Esophagus mucosa (tissue), 1 donor: ENCODE measurements at regions not wholly inside any gene's neighbourhood (a gene's known extent, or its start where the extent isn't known, plus 50 kb on each side); places are given as distances from the start of the nearest gene placed in this dataset.
"Not testable (repeated sequence)": the region's sequence is repeated elsewhere in the genome, so short reads cannot be mapped to it uniquely, and the experiment has no call there.

ENCODE experiments used
- ATAC-seq: fragments of 200-7000 bp; cut with Tn5 transposase; one replicate; pipeline ENCODE4 v1.9.1; 2020
- donor health status: DM: yes; HTN: yes; CAD: no.

GRCh38 chr19:23533441-23533840 lies 138.2 kb upstream of the ZNF91 start:
- ATAC-seq = not testable (repeated sequence)

- ATAC-seq = no peak
Observed at GRCh38 chr19:23531976-23532375, 136.7 kb upstream of the ZNF91 start.

GRCh38 chr19:23531231-23531790 lies 136.0 kb upstream of the ZNF91 start:
- ATAC-seq = no peak

- ATAC-seq = no peak
Observed at GRCh38 chr19:23528376-23528775, 133.1 kb upstream of the ZNF91 start.

GRCh38 chr19:23527797-23528196 lies 132.5 kb upstream of the ZNF91 start:
- ATAC-seq = no peak

- no peak for ATAC-seq
Observed at GRCh38 chr19:23526302-23526701, 131.0 kb upstream of the ZNF91 start.

- ATAC-seq = no peak
Observed at GRCh38 chr19:23525276-23525852, 130.1 kb upstream of the ZNF91 start.

- ATAC-seq = no peak
Observed at GRCh38 chr19:23523863-23524262, 128.6 kb upstream of the ZNF91 start.

GRCh38 chr19:23522431-23522830 lies 127.2 kb upstream of the ZNF91 start:
- ATAC-seq = no peak

GRCh38 chr19:23521471-23521870 lies 126.2 kb upstream of the ZNF91 start:
- ATAC-seq = no peak

GRCh38 chr19:23520441-23520840 lies 125.2 kb upstream of the ZNF91 start:
- no peak for ATAC-seq

GRCh38 chr19:23519031-23519430 lies 123.8 kb upstream of the ZNF91 start:
- no peak for ATAC-seq

GRCh38 chr19:23516266-23516665 lies 121.0 kb upstream of the ZNF91 start:
- no peak for ATAC-seq

- no peak for ATAC-seq
Observed at GRCh38 chr19:23515551-23515950, 120.3 kb upstream of the ZNF91 start.

GRCh38 chr19:23512151-23512925 lies 117.1 kb upstream of the ZNF91 start:
- ATAC-seq = no peak

- ATAC-seq = no peak
Observed at GRCh38 chr19:23509686-23510450, 114.6 kb upstream of the ZNF91 start.

GRCh38 chr19:23507446-23507845 lies 112.2 kb upstream of the ZNF91 start:
- ATAC-seq = no peak

- ATAC-seq = no peak
Observed at GRCh38 chr19:23505738-23506137, 110.5 kb upstream of the ZNF91 start.

GRCh38 chr19:23482829-23483228 lies 87.6 kb upstream of the ZNF91 start:
- ATAC-seq = no peak

- ATAC-seq = no peak
Observed at GRCh38 chr19:23481043-23481442, 85.8 kb upstream of the ZNF91 start.

- no peak for ATAC-seq
Observed at GRCh38 chr19:23475477-23475876, 80.2 kb upstream of the ZNF91 start.

GRCh38 chr19:23474761-23475160 lies 79.5 kb upstream of the ZNF91 start:
- ATAC-seq = no peak

- ATAC-seq = no peak
Observed at GRCh38 chr19:23474172-23474571, 78.9 kb upstream of the ZNF91 start.
